ENCODE measurements at regions not wholly inside any gene's neighbourhood (a gene's known extent, or its start where the extent isn't known, plus 50 kb on each side); places are given as distances from the start of the nearest gene placed in this dataset.

DNA sequence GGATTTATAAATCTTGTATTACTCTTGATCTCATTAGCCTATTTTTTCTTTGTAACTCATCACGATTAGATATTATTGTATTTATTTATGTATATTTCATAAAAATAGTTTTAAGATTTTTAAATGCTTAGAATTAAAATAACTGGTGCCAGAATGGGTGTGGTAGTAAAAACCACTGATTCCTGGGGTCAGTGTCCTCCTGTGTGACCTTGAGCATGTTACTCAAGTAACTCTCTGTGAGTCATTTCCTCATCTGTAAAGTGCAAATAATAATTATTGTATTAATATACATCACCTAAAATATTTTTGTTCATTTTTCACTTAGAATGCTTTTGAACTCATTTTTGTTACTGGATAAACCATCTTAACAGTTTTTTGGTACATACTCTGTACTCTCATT lies 91.3 kb upstream of the TMEM229A start:
- TF ChIP-seq PURB (CRISPR knock-in tag; IDR thresholded peaks at IDR 0.05; ENCODE audit: low read depth) (no peak), CHD2 (IDR thresholded peaks at IDR 0.05; ENCODE audit: low read depth, low read length) (no peak)

Data from K562 (cell line).